Fibroblast of villous mesenchyme (primary cell): ENCODE measurements at regions not wholly inside any gene's neighbourhood (a gene's known extent, or its start where the extent isn't known, plus 50 kb on each side); places are given as distances from the start of the nearest gene placed in this dataset.
"Not testable (repeated sequence)": the region's sequence is repeated elsewhere in the genome, so short reads cannot be mapped to it uniquely, and the experiment has no call there.

Experiments
- DNase-seq: peaks from one replicate; pipeline ENCODE4 v3.0.0-alpha.2; 2010; ENCODE audit warnings: low read depth
- H3K4me3 ChIP-seq: 2 replicates; pipeline ENCODE4 v1.5.1; 2011; ENCODE audit warnings: low read depth, mild to moderate bottlenecking, low read length
- TF ChIP-seq, protein P1 (sequence below): IDR thresholded peaks from 2 replicates; pipeline ENCODE4 v1.5.1; 2012; ENCODE audit warnings: low read depth, mild to moderate bottlenecking, low read length; ENCODE audit not compliant: insufficient read depth

DNA sequence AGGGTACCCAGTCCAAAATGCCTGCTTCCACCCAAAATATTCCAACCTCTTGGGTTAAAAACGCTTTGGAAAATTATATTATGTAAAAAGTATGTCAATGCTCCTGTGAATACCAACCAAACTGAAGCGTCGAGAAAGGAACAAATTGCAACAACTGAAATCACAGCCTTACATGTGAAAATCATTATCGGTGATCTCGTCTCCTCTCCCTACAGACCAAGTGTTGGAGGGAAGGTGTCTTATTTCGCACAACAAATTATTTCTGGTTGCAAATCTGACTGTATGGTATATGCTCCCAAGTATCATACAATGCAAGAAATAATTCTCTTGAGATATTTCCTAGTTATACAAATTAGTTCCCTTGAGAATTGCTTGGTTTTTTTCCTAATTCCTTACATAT lies 89.3 kb upstream of the CDYL2 start:
- H3K4me3 ChIP-seq: no peak overlapping the region
- DNase-seq: no peak
- TF ChIP-seq, protein P1, sequence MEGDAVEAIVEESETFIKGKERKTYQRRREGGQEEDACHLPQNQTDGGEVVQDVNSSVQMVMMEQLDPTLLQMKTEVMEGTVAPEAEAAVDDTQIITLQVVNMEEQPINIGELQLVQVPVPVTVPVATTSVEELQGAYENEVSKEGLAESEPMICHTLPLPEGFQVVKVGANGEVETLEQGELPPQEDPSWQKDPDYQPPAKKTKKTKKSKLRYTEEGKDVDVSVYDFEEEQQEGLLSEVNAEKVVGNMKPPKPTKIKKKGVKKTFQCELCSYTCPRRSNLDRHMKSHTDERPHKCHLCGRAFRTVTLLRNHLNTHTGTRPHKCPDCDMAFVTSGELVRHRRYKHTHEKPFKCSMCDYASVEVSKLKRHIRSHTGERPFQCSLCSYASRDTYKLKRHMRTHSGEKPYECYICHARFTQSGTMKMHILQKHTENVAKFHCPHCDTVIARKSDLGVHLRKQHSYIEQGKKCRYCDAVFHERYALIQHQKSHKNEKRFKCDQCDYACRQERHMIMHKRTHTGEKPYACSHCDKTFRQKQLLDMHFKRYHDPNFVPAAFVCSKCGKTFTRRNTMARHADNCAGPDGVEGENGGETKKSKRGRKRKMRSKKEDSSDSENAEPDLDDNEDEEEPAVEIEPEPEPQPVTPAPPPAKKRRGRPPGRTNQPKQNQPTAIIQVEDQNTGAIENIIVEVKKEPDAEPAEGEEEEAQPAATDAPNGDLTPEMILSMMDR: no peak

DNA sequence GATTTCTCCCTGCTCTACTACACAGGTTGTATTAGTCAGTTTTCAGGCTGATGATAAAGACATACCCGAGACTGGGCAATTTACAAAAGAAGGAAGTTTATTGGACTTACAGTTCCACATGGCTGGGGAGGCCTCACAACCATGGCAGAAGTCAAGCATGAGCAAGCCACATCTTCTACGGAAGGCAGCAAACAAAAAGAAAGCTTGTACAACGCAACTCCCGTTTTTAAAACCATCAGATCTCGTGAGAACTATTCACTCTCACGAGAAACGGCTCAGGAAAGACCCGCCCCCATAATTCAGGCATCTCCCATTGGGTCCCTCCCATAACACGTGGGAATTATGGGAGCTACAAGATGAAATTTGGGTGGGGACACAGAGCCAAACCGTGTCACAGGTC lies 88.0 kb upstream of the CDYL2 start:
- DNase-seq: not testable (repeated sequence)

GRCh38 chr16:80889779-80890359 lies 85.5 kb upstream of the CDYL2 start:
- DNase-seq: no peak
- H3K4me3 ChIP-seq: no peak overlapping the region
- TF ChIP-seq, protein P1: no peak

More for the DNA sequence above, 88.0 kb upstream of the CDYL2 start:
- H3K4me3 ChIP-seq: not testable (repeated sequence)

DNA sequence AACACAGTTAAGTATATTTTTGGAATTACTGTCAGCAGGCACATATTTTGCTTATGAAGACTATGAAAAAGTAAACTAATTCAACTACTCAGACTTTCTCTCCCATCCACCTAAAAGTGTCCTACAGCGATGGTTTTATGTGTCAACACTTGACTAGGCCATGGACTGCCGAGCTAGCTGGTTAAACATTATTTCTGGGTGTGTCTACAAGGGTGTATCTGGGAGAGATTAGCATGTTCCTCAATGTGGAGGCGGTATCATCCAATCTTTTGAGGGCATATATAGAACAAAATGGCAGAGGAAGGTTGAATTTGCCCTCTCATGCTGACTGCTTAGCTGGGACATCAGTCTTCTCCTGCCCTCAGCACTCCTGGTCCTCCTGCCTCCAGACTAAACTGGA lies 82.7 kb upstream of the CDYL2 start:
- DNase-seq: no peak
- no peak overlapping the region for H3K4me3 ChIP-seq
- TF ChIP-seq, protein P1: no peak

GRCh38 chr16:80883816-80884215 lies 79.4 kb upstream of the CDYL2 start:
- H3K4me3 ChIP-seq: no peak overlapping the region
- no peak for DNase-seq
- TF ChIP-seq, protein P1: no peak

- DNase-seq: no peak
- TF ChIP-seq, protein P1: no peak
- H3K4me3 ChIP-seq: no peak overlapping the region
These were observed 78.8 kb upstream of the CDYL2 start for GRCh38 chr16:80883159-80883642.

DNA sequence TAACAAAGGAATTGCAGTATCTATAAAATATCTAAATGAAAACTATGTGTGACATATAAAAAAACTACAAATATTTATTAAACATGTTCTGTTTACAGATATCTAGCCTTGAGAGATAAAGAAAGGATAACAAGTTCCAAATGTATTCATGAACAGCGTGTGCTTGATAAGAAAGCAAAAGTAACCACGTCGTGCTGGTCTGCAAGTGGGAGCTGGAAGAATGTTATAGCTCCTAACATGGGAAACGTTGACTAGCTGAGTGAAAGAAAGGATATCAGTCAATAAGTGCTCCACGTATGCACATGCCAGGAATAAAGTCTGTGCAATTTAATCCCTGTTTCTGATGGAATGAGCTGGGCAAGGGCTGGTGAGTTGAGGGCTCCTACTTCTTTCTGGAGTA lies 71.2 kb upstream of the CDYL2 start:
- peak; percentile 30 for DNase-seq
- TF ChIP-seq, protein P1: no peak
- no peak overlapping the region for H3K4me3 ChIP-seq
